ENCODE measurements at regions not wholly inside any gene's neighbourhood (a gene's known extent, or its start where the extent isn't known, plus 50 kb on each side); places are given as distances from the start of the nearest gene placed in this dataset.

DNA sequence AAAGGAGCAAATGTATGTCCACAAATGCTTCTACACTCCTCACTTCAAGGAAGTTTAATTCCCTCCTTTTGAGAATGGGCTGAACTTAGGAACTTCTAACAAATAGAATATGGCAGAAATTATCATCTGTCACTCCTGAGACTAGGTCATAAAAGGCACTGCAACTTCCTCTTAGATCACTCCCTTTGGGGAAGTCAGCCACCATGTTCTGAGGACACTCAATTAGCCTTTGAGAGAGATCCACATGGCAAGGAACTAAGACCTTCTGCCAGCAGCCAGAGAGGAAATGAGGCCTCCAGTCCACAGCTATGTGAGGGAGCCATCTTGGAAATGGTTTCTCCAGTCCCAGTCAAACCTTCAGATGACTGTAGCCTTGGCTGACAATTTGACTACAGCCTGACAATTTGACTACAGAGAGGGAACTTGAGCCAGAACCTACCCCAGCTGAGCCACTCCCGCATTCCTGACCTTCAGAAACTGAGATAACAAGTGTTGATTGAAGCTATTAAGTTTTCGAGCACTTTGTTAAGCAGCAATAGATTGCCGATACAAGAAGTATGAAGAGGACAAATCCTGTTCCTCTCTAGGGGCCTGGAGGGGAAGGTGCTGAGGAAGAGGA, 113.4 kb upstream of the SEC14L1 start:
- DNase-seq (ENCODE audit: extremely low read depth, low read depth), result no peak
- H3K4me3 ChIP-seq (replicated peaks; ENCODE audit: low read depth, low read length), result no peak overlapping the region
- TF ChIP-seq, protein P1, sequence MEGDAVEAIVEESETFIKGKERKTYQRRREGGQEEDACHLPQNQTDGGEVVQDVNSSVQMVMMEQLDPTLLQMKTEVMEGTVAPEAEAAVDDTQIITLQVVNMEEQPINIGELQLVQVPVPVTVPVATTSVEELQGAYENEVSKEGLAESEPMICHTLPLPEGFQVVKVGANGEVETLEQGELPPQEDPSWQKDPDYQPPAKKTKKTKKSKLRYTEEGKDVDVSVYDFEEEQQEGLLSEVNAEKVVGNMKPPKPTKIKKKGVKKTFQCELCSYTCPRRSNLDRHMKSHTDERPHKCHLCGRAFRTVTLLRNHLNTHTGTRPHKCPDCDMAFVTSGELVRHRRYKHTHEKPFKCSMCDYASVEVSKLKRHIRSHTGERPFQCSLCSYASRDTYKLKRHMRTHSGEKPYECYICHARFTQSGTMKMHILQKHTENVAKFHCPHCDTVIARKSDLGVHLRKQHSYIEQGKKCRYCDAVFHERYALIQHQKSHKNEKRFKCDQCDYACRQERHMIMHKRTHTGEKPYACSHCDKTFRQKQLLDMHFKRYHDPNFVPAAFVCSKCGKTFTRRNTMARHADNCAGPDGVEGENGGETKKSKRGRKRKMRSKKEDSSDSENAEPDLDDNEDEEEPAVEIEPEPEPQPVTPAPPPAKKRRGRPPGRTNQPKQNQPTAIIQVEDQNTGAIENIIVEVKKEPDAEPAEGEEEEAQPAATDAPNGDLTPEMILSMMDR (IDR thresholded peaks at IDR 0.05; ENCODE audit: low read depth, low read length, missing control alignments), result no peak

DNA sequence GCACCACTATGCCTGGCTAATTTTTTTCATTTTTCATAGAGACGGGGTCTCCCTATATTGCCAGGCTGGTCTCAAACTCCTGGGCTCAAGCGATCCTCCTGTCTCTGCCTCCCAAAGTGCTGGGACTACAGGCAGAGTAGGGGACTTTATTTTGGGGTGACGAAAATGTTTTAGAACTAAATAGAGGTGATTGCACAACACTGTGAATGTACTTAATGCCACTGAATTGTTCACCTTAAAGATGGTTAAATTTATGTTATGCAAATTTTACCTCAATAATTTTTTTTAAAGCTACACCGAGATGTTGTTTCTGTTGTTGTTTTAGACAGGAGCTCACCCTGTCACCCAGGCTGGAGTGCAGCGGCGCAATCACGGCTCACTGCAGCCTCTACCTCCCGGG, 111.9 kb upstream of the SEC14L1 start:
- TF ChIP-seq, protein P1 (IDR thresholded peaks at IDR 0.05; ENCODE audit: low read depth, low read length, missing control alignments), result no peak
- DNase-seq (ENCODE audit: extremely low read depth, low read depth), result no peak
- no peak overlapping the region for H3K4me3 ChIP-seq (replicated peaks; ENCODE audit: low read depth, low read length)

DNA sequence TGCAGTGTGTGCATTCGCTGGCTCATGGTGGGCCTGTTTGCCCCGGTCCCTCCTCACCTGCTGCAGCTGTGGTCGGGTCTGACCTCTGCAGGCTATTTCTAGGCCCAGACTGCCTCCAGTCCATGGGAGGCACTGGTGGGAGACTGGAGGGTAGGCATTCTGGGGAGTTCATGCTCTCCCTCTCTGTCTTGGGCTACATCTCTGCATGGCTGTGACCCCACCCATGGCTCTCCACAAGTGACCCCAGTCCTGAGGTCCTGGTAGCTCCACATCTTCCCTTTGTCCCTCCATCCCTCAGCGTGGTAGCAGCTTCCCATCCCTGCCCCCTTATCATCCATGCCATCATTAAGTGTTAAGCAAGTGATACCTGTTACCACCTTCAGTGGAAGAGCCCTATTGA, 107.8 kb upstream of the SEC14L1 start:
- TF ChIP-seq, protein P1 (IDR thresholded peaks at IDR 0.05; ENCODE audit: low read depth, low read length, missing control alignments), result no peak
- H3K4me3 ChIP-seq (replicated peaks; ENCODE audit: low read depth, low read length), result no peak overlapping the region
- no peak for DNase-seq (ENCODE audit: extremely low read depth, low read depth)

DNA sequence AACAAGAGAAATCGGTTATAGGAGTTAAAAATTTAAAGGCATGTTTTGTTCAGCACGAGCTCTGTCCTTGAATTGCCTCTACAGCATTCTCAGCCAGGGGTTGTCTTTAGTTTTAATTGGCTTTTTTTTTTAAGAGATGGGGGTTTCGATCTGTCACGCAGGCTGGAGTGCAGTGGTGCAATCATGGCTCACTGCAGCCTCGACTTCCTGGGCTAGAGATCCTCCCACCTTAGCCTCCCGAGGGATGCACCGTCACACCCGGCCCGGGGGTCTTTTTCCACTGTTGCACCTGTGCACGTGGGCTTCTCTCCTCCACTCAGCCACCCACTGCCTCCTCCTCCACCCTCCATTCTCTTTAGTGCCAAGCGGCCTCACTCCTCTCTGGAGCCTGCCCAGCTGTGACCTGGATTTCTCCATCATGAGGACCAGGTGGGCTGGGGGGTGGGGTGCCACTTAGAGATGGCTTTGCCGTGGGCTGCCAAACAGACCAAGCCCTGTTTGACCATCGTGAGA, 106.8 kb upstream of the SEC14L1 start:
- no peak overlapping the region for H3K4me3 ChIP-seq (replicated peaks; ENCODE audit: low read depth, low read length)
- DNase-seq (ENCODE audit: extremely low read depth, low read depth), result no peak
- TF ChIP-seq, protein P1 (IDR thresholded peaks at IDR 0.05; ENCODE audit: low read depth, low read length, missing control alignments), result no peak

DNA sequence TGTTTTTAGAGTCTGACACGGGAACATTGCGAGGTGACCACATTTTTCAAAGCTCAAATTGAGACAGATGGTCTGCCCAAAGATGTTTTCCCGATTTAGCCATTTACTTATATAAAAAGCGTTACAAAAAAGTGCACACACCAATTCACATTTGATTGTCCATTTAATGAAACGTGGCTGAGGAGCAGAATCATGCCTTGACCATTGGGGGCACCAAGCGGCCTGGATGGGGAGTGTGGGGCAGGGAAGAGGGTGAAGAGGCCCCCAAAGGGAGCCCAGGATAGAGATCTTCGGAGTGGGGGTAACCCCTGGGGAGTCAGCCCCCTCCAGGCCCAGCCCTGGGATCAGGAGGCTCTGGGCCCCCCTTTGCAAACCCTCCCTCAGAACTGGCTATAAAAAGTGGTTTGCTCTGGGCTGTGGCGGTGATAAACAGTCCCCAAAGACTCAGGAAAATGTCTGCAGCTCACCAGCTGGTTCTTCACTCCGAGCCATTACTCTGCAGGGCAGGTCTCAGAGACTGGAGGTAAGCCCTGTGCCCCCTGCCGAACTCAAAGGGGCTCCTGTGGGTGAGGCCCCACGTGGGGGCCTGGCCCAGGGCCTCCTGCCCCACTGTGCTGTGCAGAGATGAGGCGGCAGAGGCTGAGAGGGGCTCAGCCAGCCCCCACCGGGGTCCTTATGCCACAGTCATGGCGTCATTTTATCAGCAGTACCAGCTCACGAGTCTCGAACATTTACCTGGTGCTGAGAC, 105.9 kb upstream of the SEC14L1 start:
- DNase-seq (ENCODE audit: extremely low read depth, low read depth), result no peak
- TF ChIP-seq, protein P1 (IDR thresholded peaks at IDR 0.05; ENCODE audit: low read depth, low read length, missing control alignments), result no peak
- no peak overlapping the region for H3K4me3 ChIP-seq (replicated peaks; ENCODE audit: low read depth, low read length)

DNA sequence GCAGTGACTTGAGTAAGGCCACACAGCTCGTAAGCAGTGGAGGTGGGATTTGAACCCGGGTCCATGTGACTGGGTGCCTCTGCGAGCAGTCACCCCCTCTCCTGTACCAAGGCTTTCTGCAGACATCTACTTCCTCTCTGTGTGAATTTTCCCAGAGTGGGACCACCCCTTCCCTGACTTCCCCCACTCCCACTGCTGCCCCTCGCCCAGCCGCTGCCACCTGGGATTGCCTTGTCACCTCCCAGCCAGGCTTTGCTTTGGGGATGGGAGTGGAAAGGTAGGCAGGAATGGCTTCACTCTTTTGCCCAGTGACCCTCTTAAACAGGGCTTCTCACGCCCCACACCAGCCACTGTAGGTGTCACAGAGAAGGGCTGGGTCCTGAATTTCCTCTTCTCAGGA, 105.2 kb upstream of the SEC14L1 start:
- TF ChIP-seq, protein P1 (IDR thresholded peaks at IDR 0.05; ENCODE audit: low read depth, low read length, missing control alignments), result no peak
- DNase-seq (ENCODE audit: extremely low read depth, low read depth), result no peak
- H3K4me3 ChIP-seq (replicated peaks; ENCODE audit: low read depth, low read length), result no peak overlapping the region

Measured in HFF-Myc (cell line).